Transverse colon (tissue), 1 donor: ENCODE measurements at regions not wholly inside any gene's neighbourhood (a gene's known extent, or its start where the extent isn't known, plus 50 kb on each side); places are given as distances from the start of the nearest gene placed in this dataset.

Source experiments
- EP300 ChIP-seq: sonication (generic); formaldehyde crosslinking; IDR thresholded peaks from one replicate; pipeline ENCODE4 v1.6.1; 2017; ENCODE audit warnings: antibody characterized with exemption, low read depth
- POLR2A ChIP-seq: fragments of 450-650 bp; IDR thresholded peaks from one replicate; pipeline ENCODE4 v1.6.1; 2016; ENCODE audit warnings: antibody characterized with exemption, mild to moderate bottlenecking, moderate library complexity

DNA sequence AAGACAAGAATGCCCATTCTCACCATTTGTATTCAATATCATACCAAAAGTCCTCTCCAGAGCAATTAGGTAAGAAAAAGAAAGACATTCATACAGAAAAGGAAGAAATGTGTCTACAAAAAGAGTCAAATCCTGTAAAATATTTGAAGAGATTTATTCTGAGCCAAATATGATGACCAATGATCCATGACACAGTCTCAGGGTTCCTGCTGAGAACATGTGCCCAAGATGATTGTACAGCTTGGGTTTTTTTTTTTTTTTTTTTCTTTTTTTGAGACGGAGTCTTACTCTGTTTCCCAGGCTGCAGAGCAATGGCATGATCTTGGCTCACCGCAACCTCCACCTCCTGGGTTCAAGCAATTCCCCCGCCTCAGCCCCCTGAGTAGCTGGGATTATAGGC is 296.2 kb downstream of the C12orf75 start:
- TF ChIP-seq POLR2A (no peak), EP300 (no peak)
